Calu3 (cell line): ENCODE measurements at regions not wholly inside any gene's neighbourhood (a gene's known extent, or its start where the extent isn't known, plus 50 kb on each side); places are given as distances from the start of the nearest gene placed in this dataset.

Source experiments
- BruUV-seq: library from RNA; stranded (reverse); fragments of 400-500 nt; replicated peaks from 2 replicates; lab custom pipeline; 2021; lab: Mats Ljungman, UMichigan
- CTCF ChIA-PET: fragments of 300-600 bp; sonication (Branson Sonifier 250); formaldehyde crosslinking; loops from one replicate; lab custom pipeline; 2022; ENCODE audit warnings: antibody characterized with exemption; lab: Charles Lee
- DNase-seq: peaks from one replicate; pipeline ENCODE4 v3.0.0; 2022
- H3K27ac Mint-ChIP-seq: one replicate; pipeline ENCODE4 v1.8.0; 2022; ENCODE audit warnings: mixed read lengths; ENCODE audit not compliant: unreplicated experiment
- H3K27me3 Mint-ChIP-seq: one replicate; pipeline ENCODE4 v1.8.0; 2022; ENCODE audit warnings: mixed read lengths; ENCODE audit not compliant: unreplicated experiment
- H3K36me3 Mint-ChIP-seq: one replicate; pipeline ENCODE4 v1.8.0; 2022; ENCODE audit warnings: mild to moderate bottlenecking, moderate library complexity, mixed read lengths; ENCODE audit not compliant: insufficient read depth, unreplicated experiment
- H3K4me1 Mint-ChIP-seq: one replicate; pipeline ENCODE4 v1.8.0; 2022; ENCODE audit warnings: mild to moderate bottlenecking, low read depth, mixed read lengths; ENCODE audit not compliant: unreplicated experiment
- H3K4me3 Mint-ChIP-seq: one replicate; pipeline ENCODE4 v1.8.0; 2022; ENCODE audit warnings: mild to moderate bottlenecking, low read depth, moderate library complexity, mixed read lengths; ENCODE audit not compliant: unreplicated experiment
- H3K9me3 Mint-ChIP-seq: one replicate; pipeline ENCODE4 v1.8.0; 2022; ENCODE audit warnings: low read depth, mixed read lengths; ENCODE audit not compliant: unreplicated experiment
- CTCF ChIP-seq: fragments of 200-600 bp; IDR thresholded peaks from one replicate; pipeline ENCODE4 v1.8.0; 2022; ENCODE audit warnings: antibody characterized with exemption; ENCODE audit not compliant: unreplicated experiment
- intact Hi-C: fragments of 100-400 bp; cut with micrococcal nuclease; formaldehyde crosslinking; loops from one replicate; pipeline ENCODE4 v1.10.0; 2022; ENCODE audit not compliant: unreplicated experiment

- Mint-ChIP-seq H3K36me3 (no peaks in the 10 kb centered on the region), H3K27me3 (no peaks in the 10 kb centered on the region), H3K4me1 (no peaks in the 10 kb centered on the region), H3K9me3 (no peaks in the 10 kb centered on the region), H3K4me3 (no peak overlapping the region), H3K27ac (no peak overlapping the region)
- no TSS peak for BruUV-seq
- peak; percentile 16 for DNase-seq
- CTCF ChIA-PET = no interaction called here
- TF ChIP-seq CTCF = no peak
- intact Hi-C loops = no loop called here
Observed at GRCh38 chr4:127555106-127555505, 77.7 kb upstream of the INTU start.

GRCh38 chr4:127558088-127558487, 74.7 kb upstream of the INTU start:
- no peak overlapping the region for H3K4me3 Mint-ChIP-seq
- intact Hi-C loops = no loop called here
- H3K27ac Mint-ChIP-seq = no peak overlapping the region
- BruUV-seq = no TSS peak
- no peak for TF ChIP-seq CTCF
- no peaks in the 10 kb centered on the region for H3K36me3 Mint-ChIP-seq
- H3K9me3 Mint-ChIP-seq = no peaks in the 10 kb centered on the region
- no peaks in the 10 kb centered on the region for H3K4me1 Mint-ChIP-seq
- CTCF ChIA-PET = no interaction called here
- no peaks in the 10 kb centered on the region for H3K27me3 Mint-ChIP-seq
- no peak for DNase-seq

- TF ChIP-seq CTCF = no peak
- no peak overlapping the region for H3K4me3 Mint-ChIP-seq
- H3K4me1 Mint-ChIP-seq = no peaks in the 10 kb centered on the region
- no peaks in the 10 kb centered on the region for H3K9me3 Mint-ChIP-seq
- intact Hi-C loops = no loop called here
- no peak for DNase-seq
- no peaks in the 10 kb centered on the region for H3K27me3 Mint-ChIP-seq
- no TSS peak for BruUV-seq
- no peaks in the 10 kb centered on the region for H3K36me3 Mint-ChIP-seq
- CTCF ChIA-PET = no interaction called here
- H3K27ac Mint-ChIP-seq = no peak overlapping the region
Observed at GRCh38 chr4:127558489-127559407, 74.0 kb upstream of the INTU start.

GRCh38 chr4:127559981-127560380, 72.8 kb upstream of the INTU start:
- intact Hi-C loops = no loop called here
- Mint-ChIP-seq H3K36me3 (no peaks in the 10 kb centered on the region), H3K27me3 (no peaks in the 10 kb centered on the region), H3K27ac (no peak overlapping the region), H3K4me1 (no peaks in the 10 kb centered on the region), H3K9me3 (no peaks in the 10 kb centered on the region), H3K4me3 (no peak overlapping the region)
- CTCF ChIA-PET = no interaction called here
- no TSS peak for BruUV-seq
- no peak for TF ChIP-seq CTCF
- no peak for DNase-seq
